ENCODE measurements at regions not wholly inside any gene's neighbourhood (a gene's known extent, or its start where the extent isn't known, plus 50 kb on each side); places are given as distances from the start of the nearest gene placed in this dataset.

DNA sequence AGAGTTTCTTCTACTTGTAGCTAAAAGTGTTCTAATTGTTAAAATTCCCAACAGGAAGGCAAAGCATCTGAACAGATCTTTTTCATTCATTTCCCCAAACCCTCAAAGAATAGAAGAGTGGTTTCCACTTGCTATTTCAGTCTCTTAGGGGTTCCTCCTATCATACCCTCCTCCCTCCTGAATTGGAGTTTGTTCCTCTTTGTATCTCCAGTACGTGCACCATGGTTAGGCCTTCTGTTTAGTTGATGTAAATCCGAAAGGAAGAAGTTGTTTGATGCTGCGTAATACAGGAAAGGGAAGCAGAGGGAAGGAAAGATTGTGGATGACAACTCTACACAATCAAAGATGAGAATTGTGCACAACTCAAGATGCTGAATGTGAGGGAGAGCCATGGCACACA lies 303.6 kb downstream of the PIK3R1 start:
- H3K9me3 Mint-ChIP-seq, result peaks cover 2% of the 10 kb centered on the region
- peaks cover 9% of the 10 kb centered on the region for H3K27me3 Mint-ChIP-seq (ENCODE audit: insufficient read depth, low read depth)
- Histone ChIP-seq H3K9me3 (ENCODE audit: low read depth) (no peaks in the 10 kb centered on the region), H3F3A (ENCODE audit: low read depth) (no peaks in the 10 kb centered on the region), H3K4me2 (no peak overlapping the region), H2AFZ (replicated peaks) (no peak overlapping the region), H3K9ac (no peak overlapping the region), H3K4me1 (no peaks in the 10 kb centered on the region), H3K27me3 (no peaks in the 10 kb centered on the region), H3K79me2 (ENCODE audit: low read depth) (no peaks in the 10 kb centered on the region), H3K36me3 (no peaks in the 10 kb centered on the region), H3K4me3 (no peak overlapping the region), H4K20me1 (ENCODE audit: low read depth) (no peaks in the 10 kb centered on the region), H3K27ac (no peak overlapping the region)
- no peak overlapping the region for H3K27ac Mint-ChIP-seq
- TF ChIP-seq EZH2phosphoT487 (IDR thresholded peaks at IDR 0.05) (no peak), EZH2 (IDR thresholded peaks at IDR 0.05) (no peak)
- TF ChIP-seq, protein P1, sequence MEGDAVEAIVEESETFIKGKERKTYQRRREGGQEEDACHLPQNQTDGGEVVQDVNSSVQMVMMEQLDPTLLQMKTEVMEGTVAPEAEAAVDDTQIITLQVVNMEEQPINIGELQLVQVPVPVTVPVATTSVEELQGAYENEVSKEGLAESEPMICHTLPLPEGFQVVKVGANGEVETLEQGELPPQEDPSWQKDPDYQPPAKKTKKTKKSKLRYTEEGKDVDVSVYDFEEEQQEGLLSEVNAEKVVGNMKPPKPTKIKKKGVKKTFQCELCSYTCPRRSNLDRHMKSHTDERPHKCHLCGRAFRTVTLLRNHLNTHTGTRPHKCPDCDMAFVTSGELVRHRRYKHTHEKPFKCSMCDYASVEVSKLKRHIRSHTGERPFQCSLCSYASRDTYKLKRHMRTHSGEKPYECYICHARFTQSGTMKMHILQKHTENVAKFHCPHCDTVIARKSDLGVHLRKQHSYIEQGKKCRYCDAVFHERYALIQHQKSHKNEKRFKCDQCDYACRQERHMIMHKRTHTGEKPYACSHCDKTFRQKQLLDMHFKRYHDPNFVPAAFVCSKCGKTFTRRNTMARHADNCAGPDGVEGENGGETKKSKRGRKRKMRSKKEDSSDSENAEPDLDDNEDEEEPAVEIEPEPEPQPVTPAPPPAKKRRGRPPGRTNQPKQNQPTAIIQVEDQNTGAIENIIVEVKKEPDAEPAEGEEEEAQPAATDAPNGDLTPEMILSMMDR (IDR thresholded peaks at IDR 0.05), result no peak
- H3K4me1 Mint-ChIP-seq, result no peaks in the 10 kb centered on the region
- DNase-seq (ENCODE audit: low spot score), result no peak
- H3K36me3 Mint-ChIP-seq, result no peaks in the 10 kb centered on the region
- no peak overlapping the region for H3K4me3 Mint-ChIP-seq

DNA sequence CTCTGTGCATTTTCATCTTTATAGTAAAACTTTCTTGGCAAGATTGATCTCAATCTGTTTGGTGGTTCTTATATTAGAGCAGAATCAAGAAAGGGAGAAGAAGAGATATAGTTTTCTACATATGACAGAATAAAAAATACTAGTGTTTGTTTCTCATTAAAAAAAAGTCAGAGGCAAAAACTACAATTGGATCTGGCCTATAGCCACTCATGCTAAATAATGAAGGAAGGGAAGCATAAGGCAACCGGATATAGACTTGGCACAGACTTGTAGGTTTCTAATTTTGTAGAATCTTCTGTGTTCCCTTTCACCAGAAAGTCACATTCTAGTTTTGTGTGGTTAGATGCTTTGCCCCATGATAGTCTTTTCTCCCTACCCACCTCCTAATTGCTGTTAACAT lies 306.2 kb downstream of the PIK3R1 start:
- Histone ChIP-seq H3K9me3 (ENCODE audit: low read depth) (no peaks in the 10 kb centered on the region), H3K9ac (no peak overlapping the region), H3K4me3 (no peak overlapping the region), H3K4me2 (no peak overlapping the region), H3K4me1 (no peaks in the 10 kb centered on the region), H3K36me3 (no peaks in the 10 kb centered on the region), H4K20me1 (ENCODE audit: low read depth) (no peaks in the 10 kb centered on the region), H3K27ac (no peak overlapping the region), H3K79me2 (ENCODE audit: low read depth) (no peaks in the 10 kb centered on the region), H2AFZ (replicated peaks) (no peak overlapping the region), H3F3A (ENCODE audit: low read depth) (no peaks in the 10 kb centered on the region), H3K27me3 (no peaks in the 10 kb centered on the region)
- peaks cover 8% of the 10 kb centered on the region for H3K9me3 Mint-ChIP-seq
- no peaks in the 10 kb centered on the region for H3K36me3 Mint-ChIP-seq
- no peak overlapping the region for H3K27ac Mint-ChIP-seq
- TF ChIP-seq EZH2 (IDR thresholded peaks at IDR 0.05) (no peak), EZH2phosphoT487 (IDR thresholded peaks at IDR 0.05) (no peak)
- TF ChIP-seq, protein P1 (IDR thresholded peaks at IDR 0.05), result no peak
- H3K27me3 Mint-ChIP-seq (ENCODE audit: insufficient read depth, low read depth), result peaks cover 9% of the 10 kb centered on the region
- no peak overlapping the region for H3K4me3 Mint-ChIP-seq
- no peak for DNase-seq (ENCODE audit: low spot score)
- no peaks in the 10 kb centered on the region for H3K4me1 Mint-ChIP-seq

DNA sequence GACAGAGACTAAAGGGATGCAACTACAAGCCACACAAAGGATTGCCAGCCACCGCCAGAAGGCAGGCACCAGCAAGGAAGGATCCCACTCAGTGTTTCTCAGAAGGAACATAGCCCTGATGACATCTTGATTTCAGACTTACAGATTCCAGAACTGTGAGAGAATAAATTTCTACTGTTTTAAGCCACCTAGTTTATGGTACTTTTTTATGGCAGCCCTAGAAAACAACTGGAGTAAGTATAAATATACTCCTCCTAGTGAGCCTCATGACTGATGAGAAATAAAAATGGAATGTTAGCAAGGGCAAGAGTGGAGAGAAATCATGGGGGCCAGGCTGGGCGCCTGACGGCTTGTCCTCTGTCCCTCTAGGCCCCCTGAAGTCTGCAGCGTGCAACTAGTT lies 307.3 kb downstream of the PIK3R1 start:
- H2AFZ ChIP-seq (replicated peaks), result peak overlapping the region; percentile 64
- H3K79me2 ChIP-seq (ENCODE audit: low read depth), result no peaks in the 10 kb centered on the region
- H3K4me1 Mint-ChIP-seq, result no peaks in the 10 kb centered on the region
- no peaks in the 10 kb centered on the region for H3K9me3 ChIP-seq (ENCODE audit: low read depth)
- no peak overlapping the region for H3K27ac Mint-ChIP-seq
- H4K20me1 ChIP-seq (ENCODE audit: low read depth), result no peaks in the 10 kb centered on the region
- no peak for DNase-seq (ENCODE audit: low spot score)
- no peak overlapping the region for H3K4me3 ChIP-seq
- H3F3A ChIP-seq (ENCODE audit: low read depth), result no peaks in the 10 kb centered on the region
- no peak overlapping the region for H3K4me3 Mint-ChIP-seq
- H3K27ac ChIP-seq, result no peak overlapping the region
- H3K36me3 Mint-ChIP-seq, result no peaks in the 10 kb centered on the region
- H3K27me3 Mint-ChIP-seq (ENCODE audit: insufficient read depth, low read depth), result peaks cover 3% of the 10 kb centered on the region
- H3K4me2 ChIP-seq, result no peak overlapping the region
- no peaks in the 10 kb centered on the region for H3K36me3 ChIP-seq
- H3K27me3 ChIP-seq, result no peaks in the 10 kb centered on the region
- no peak overlapping the region for H3K9ac ChIP-seq
- no peaks in the 10 kb centered on the region for H3K4me1 ChIP-seq
- H3K9me3 Mint-ChIP-seq, result peaks cover 12% of the 10 kb centered on the region
- TF ChIP-seq EZH2 (IDR thresholded peaks at IDR 0.05) (no peak), EZH2phosphoT487 (IDR thresholded peaks at IDR 0.05) (no peak)
- TF ChIP-seq, protein P1 (IDR thresholded peaks at IDR 0.05), result no peak

Data from neural progenitor cell (in vitro differentiated cells).